ENCODE measurements at regions not wholly inside any gene's neighbourhood (a gene's known extent, or its start where the extent isn't known, plus 50 kb on each side); places are given as distances from the start of the nearest gene placed in this dataset.

- TF ChIP-seq JUN (IDR thresholded peaks at IDR 0.05; ENCODE audit: low read depth, low read length) (no peak), ZNF274 (IDR thresholded peaks at IDR 0.05; ENCODE audit: borderline replicate concordance, extremely low read depth, low read length) (no peak), EZH2 (IDR thresholded peaks at IDR 0.05; ENCODE audit: low read depth, low read length, severe bottlenecking) (no peak), CTCF (IDR thresholded peaks at IDR 0.05; ENCODE audit: control extremely low read depth in 1 of 3, insufficient read depth in 1 of 3, low read depth in 1 of 3, low read length in 3 of 3) (no peak), POLR2A (IDR thresholded peaks at IDR 0.05; ENCODE audit: control extremely low read depth in 1 of 2, low read depth in 2 of 2, low read length in 2 of 2) (no peak), JUND (IDR thresholded peaks at IDR 0.05; ENCODE audit: low read length) (no peak), ATF3 (IDR thresholded peaks at IDR 0.05; ENCODE audit: insufficient read depth, low read depth, low read length) (no peak), RAD21 (IDR thresholded peaks at IDR 0.05 in 1 of 2, conservative IDR thresholded peaks at IDR 0.05 in 1 of 2; ENCODE audit: low read depth in 2 of 2, low read length in 2 of 2) (no peak), GABPA (IDR thresholded peaks at IDR 0.05; ENCODE audit: borderline replicate concordance, insufficient read depth, low read length) (no peak)
Measured at GRCh38 chrX:23478561-23478960, 143.9 kb downstream of the PTCHD1 start.
